ENCODE measurements at regions not wholly inside any gene's neighbourhood (a gene's known extent, or its start where the extent isn't known, plus 50 kb on each side); places are given as distances from the start of the nearest gene placed in this dataset.

DNA sequence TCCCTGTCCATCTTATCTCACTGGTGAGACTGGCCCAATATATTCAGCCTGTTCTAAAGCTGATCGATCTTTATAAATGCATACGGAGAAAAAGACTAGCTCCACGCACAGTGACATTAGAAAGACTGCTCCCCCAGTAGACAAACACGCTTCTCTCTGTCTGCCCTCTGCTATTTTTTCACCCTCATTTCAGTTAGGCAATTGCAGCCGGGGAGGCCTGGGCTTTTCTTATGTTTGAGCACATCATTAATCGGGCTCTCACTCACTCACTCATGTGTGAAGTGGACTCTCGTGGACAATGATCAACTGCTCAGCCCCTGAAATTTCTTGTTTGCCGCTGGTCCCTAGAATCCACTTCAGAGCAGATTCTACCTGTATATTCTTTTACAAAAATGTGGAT lies 824.7 kb upstream of the TENM3 start:
- no CpG with 5 or more reads among the region's 8 CpGs for WGBS (ENCODE audit: extremely low coverage, insufficient coverage, insufficient read length)
- Histone ChIP-seq H2AK5ac (ENCODE audit: low read length) (no peak overlapping the region), H4K8ac (ENCODE audit: low read depth, low read length) (no peak overlapping the region), H3K27me3 (ENCODE audit: insufficient read depth, low read length) (no peaks in the 10 kb centered on the region), H3K4ac (ENCODE audit: low read depth, low read length) (no peak overlapping the region), H2BK12ac (ENCODE audit: low read length) (no peak overlapping the region), H3K4me2 (ENCODE audit: low read length) (no peak overlapping the region), H4K91ac (ENCODE audit: low read depth, low read length) (no peak overlapping the region), H3K36me3 (ENCODE audit: control insufficient read depth in 1 of 2, insufficient read depth in 2 of 2, low read length in 2 of 2) (no peaks in the 10 kb centered on the region), H3K14ac (ENCODE audit: low read length) (no peak overlapping the region), H3K9ac (ENCODE audit: low read length) (no peak overlapping the region), H3K79me2 (ENCODE audit: control insufficient read depth, insufficient read depth, low read length, poor library complexity) (no peaks in the 10 kb centered on the region), H3K4me1 (ENCODE audit: control insufficient read depth in 1 of 2, insufficient read depth in 2 of 2, low read length in 2 of 2) (no peaks in the 10 kb centered on the region), H2AFZ (ENCODE audit: insufficient read depth, low read length, poor library complexity) (no peak overlapping the region), H3K27ac (ENCODE audit: low read depth, low read length) (no peak overlapping the region), H3K4me3 (ENCODE audit: low read depth, low read length) (no peak overlapping the region), H3K18ac (ENCODE audit: low read length) (no peak overlapping the region), H3K9me3 (ENCODE audit: insufficient read depth, low read depth, low read length) (no peaks in the 10 kb centered on the region), H2BK5ac (ENCODE audit: low read depth, low read length, poor library complexity) (no peak overlapping the region), H3K23ac (ENCODE audit: low read length) (no peak overlapping the region), H4K12ac (ENCODE audit: low read depth, low read length) (no peak overlapping the region), H3K79me1 (ENCODE audit: low read length) (no peaks in the 10 kb centered on the region), H2BK120ac (ENCODE audit: insufficient read depth, low read length, poor library complexity) (no peak overlapping the region)
- no peak for DNase-seq

DNA sequence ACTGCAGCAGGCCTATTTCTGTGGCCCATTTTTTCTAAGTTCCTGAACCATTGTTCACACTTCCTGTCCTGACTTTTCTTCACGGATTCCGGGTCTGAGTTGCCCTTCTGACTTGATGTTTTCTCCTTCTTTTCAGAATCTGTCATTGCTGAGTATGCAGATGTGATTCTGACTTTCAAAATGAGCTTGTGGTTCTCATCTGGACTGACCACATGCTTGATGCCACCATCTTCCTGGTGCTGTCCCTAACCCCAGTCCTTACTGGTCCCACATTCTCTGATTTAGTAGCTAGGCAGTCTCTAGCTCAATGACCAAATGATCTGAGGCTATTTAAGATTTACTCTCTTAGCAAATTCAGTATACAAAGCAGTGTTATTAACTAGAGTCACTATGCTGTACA lies 822.3 kb upstream of the TENM3 start:
- no peaks in the 10 kb centered on the region for H3K9me3 ChIP-seq (ENCODE audit: insufficient read depth, low read depth, low read length)
- H4K91ac ChIP-seq (ENCODE audit: low read depth, low read length): no peak overlapping the region
- no peak overlapping the region for H3K4me2 ChIP-seq (ENCODE audit: low read length)
- no peak overlapping the region for H3K4me3 ChIP-seq (ENCODE audit: low read depth, low read length)
- no peak overlapping the region for H3K9ac ChIP-seq (ENCODE audit: low read length)
- no peak overlapping the region for H4K12ac ChIP-seq (ENCODE audit: low read depth, low read length)
- no peak overlapping the region for H3K14ac ChIP-seq (ENCODE audit: low read length)
- no peaks in the 10 kb centered on the region for H3K79me1 ChIP-seq (ENCODE audit: low read length)
- no peak overlapping the region for H3K23ac ChIP-seq (ENCODE audit: low read length)
- H2BK120ac ChIP-seq (ENCODE audit: insufficient read depth, low read length, poor library complexity): no peak overlapping the region
- H3K27ac ChIP-seq (ENCODE audit: low read depth, low read length): no peak overlapping the region
- H3K4me1 ChIP-seq (ENCODE audit: control insufficient read depth in 1 of 2, insufficient read depth in 2 of 2, low read length in 2 of 2): no peaks in the 10 kb centered on the region
- no peaks in the 10 kb centered on the region for H3K36me3 ChIP-seq (ENCODE audit: control insufficient read depth in 1 of 2, insufficient read depth in 2 of 2, low read length in 2 of 2)
- H4K8ac ChIP-seq (ENCODE audit: low read depth, low read length): no peak overlapping the region
- DNase-seq: no peak
- no peak overlapping the region for H2AK5ac ChIP-seq (ENCODE audit: low read length)
- no peaks in the 10 kb centered on the region for H3K27me3 ChIP-seq (ENCODE audit: insufficient read depth, low read length)
- H3K18ac ChIP-seq (ENCODE audit: low read length): no peak overlapping the region
- H3K79me2 ChIP-seq (ENCODE audit: control insufficient read depth, insufficient read depth, low read length, poor library complexity): no peaks in the 10 kb centered on the region
- no peak overlapping the region for H2BK5ac ChIP-seq (ENCODE audit: low read depth, low read length, poor library complexity)
- no CpG with 5 or more reads among the region's 2 CpGs for WGBS (ENCODE audit: extremely low coverage, insufficient coverage, insufficient read length)
- H2AFZ ChIP-seq (ENCODE audit: insufficient read depth, low read length, poor library complexity): no peak overlapping the region
- H2BK12ac ChIP-seq (ENCODE audit: low read length): no peak overlapping the region
- no peak overlapping the region for H3K4ac ChIP-seq (ENCODE audit: low read depth, low read length)

DNA sequence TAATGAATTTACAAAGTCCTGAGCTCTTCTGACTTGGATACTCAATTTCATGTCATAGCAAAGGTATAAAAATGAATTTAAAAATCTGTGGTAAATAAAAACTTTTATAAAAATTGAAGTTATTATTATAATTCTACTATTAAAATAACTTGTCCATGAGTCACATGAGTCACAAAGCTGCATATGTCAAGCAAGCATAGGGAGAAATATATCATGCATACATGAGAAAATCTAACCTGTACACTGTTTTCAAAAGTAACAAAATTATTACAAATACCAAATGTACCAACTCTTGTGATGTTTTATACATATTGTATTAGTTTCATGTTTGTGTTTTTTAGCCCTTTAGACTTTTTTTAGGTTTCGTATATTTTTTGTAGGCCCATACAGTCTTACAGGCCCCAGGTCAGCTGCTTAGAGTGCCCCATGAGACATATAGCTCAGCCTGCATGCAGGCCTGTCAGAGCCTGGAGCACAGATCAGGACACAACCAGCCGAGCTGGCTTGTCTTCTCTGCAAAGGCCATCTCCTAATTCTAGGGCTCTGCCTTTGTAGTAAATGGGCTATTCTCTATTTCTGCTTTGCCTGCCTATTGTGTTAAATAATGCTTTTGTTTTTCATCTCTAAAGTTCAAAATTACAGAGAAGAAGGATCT lies 818.7 kb upstream of the TENM3 start:
- no peaks in the 10 kb centered on the region for H3K4me1 ChIP-seq (ENCODE audit: control insufficient read depth in 1 of 2, insufficient read depth in 2 of 2, low read length in 2 of 2)
- no peak overlapping the region for H3K14ac ChIP-seq (ENCODE audit: low read length)
- no peak overlapping the region for H3K9ac ChIP-seq (ENCODE audit: low read length)
- H3K4me2 ChIP-seq (ENCODE audit: low read length): no peak overlapping the region
- no peaks in the 10 kb centered on the region for H3K9me3 ChIP-seq (ENCODE audit: insufficient read depth, low read depth, low read length)
- H3K4ac ChIP-seq (ENCODE audit: low read depth, low read length): no peak overlapping the region
- no peak overlapping the region for H3K4me3 ChIP-seq (ENCODE audit: low read depth, low read length)
- no peaks in the 10 kb centered on the region for H3K36me3 ChIP-seq (ENCODE audit: control insufficient read depth in 1 of 2, insufficient read depth in 2 of 2, low read length in 2 of 2)
- no peaks in the 10 kb centered on the region for H3K27me3 ChIP-seq (ENCODE audit: insufficient read depth, low read length)
- H3K79me2 ChIP-seq (ENCODE audit: control insufficient read depth, insufficient read depth, low read length, poor library complexity): no peaks in the 10 kb centered on the region
- no peak overlapping the region for H2BK5ac ChIP-seq (ENCODE audit: low read depth, low read length, poor library complexity)
- H3K18ac ChIP-seq (ENCODE audit: low read length): no peak overlapping the region
- H2AFZ ChIP-seq (ENCODE audit: insufficient read depth, low read length, poor library complexity): no peak overlapping the region
- no peak overlapping the region for H4K8ac ChIP-seq (ENCODE audit: low read depth, low read length)
- no peak overlapping the region for H2AK5ac ChIP-seq (ENCODE audit: low read length)
- H2BK120ac ChIP-seq (ENCODE audit: insufficient read depth, low read length, poor library complexity): no peak overlapping the region
- H3K23ac ChIP-seq (ENCODE audit: low read length): no peak overlapping the region
- H4K12ac ChIP-seq (ENCODE audit: low read depth, low read length): no peak overlapping the region
- no peaks in the 10 kb centered on the region for H3K79me1 ChIP-seq (ENCODE audit: low read length)
- H2BK12ac ChIP-seq (ENCODE audit: low read length): no peak overlapping the region
- no CpG with 5 or more reads among the region's 2 CpGs for WGBS (ENCODE audit: extremely low coverage, insufficient coverage, insufficient read length)
- H4K91ac ChIP-seq (ENCODE audit: low read depth, low read length): no peak overlapping the region
- no peak for DNase-seq
- no peak overlapping the region for H3K27ac ChIP-seq (ENCODE audit: low read depth, low read length)

DNA sequence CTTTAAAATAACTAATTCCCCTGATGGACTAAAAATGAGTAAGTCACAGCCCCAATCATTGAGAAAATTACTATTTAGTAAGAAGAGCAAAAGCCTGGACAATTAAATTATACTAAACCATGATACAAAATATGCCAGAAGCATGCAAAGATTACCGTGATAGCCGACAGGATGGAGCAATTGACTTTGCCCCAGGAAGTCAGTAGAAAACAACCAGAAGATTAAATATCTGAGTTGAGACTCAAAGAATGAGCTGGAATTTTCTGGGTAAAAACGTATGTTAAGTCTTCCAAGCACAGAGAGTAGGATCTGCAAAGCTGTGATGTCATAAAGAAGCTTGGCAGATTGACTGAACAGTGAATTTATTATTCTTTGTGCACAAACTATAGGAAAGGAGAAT lies 816.1 kb upstream of the TENM3 start:
- Histone ChIP-seq H3K4me2 (ENCODE audit: low read length) (no peak overlapping the region), H2AK5ac (ENCODE audit: low read length) (no peak overlapping the region), H3K14ac (ENCODE audit: low read length) (no peak overlapping the region), H3K27ac (ENCODE audit: low read depth, low read length) (no peak overlapping the region), H3K18ac (ENCODE audit: low read length) (no peak overlapping the region), H3K4ac (ENCODE audit: low read depth, low read length) (no peak overlapping the region), H3K79me2 (ENCODE audit: control insufficient read depth, insufficient read depth, low read length, poor library complexity) (no peaks in the 10 kb centered on the region), H3K4me1 (ENCODE audit: control insufficient read depth in 1 of 2, insufficient read depth in 2 of 2, low read length in 2 of 2) (no peaks in the 10 kb centered on the region), H3K27me3 (ENCODE audit: insufficient read depth, low read length) (no peaks in the 10 kb centered on the region), H2BK12ac (ENCODE audit: low read length) (no peak overlapping the region), H3K4me3 (ENCODE audit: low read depth, low read length) (no peak overlapping the region), H3K9ac (ENCODE audit: low read length) (no peak overlapping the region), H2AFZ (ENCODE audit: insufficient read depth, low read length, poor library complexity) (no peak overlapping the region), H4K12ac (ENCODE audit: low read depth, low read length) (no peak overlapping the region), H4K91ac (ENCODE audit: low read depth, low read length) (no peak overlapping the region), H3K79me1 (ENCODE audit: low read length) (no peaks in the 10 kb centered on the region), H2BK120ac (ENCODE audit: insufficient read depth, low read length, poor library complexity) (no peak overlapping the region), H4K8ac (ENCODE audit: low read depth, low read length) (no peak overlapping the region), H2BK5ac (ENCODE audit: low read depth, low read length, poor library complexity) (no peak overlapping the region), H3K23ac (ENCODE audit: low read length) (no peak overlapping the region), H3K36me3 (ENCODE audit: control insufficient read depth in 1 of 2, insufficient read depth in 2 of 2, low read length in 2 of 2) (no peaks in the 10 kb centered on the region), H3K9me3 (ENCODE audit: insufficient read depth, low read depth, low read length) (no peaks in the 10 kb centered on the region)
- DNase-seq: peak; percentile 19 to 76
- WGBS (ENCODE audit: extremely low coverage, insufficient coverage, insufficient read length): no CpG with 5 or more reads among the region's 3 CpGs
